ENCODE measurements at regions not wholly inside any gene's neighbourhood (a gene's known extent, or its start where the extent isn't known, plus 50 kb on each side); places are given as distances from the start of the nearest gene placed in this dataset.

- DNase-seq = no peak
- TF ChIP-seq CTCF (IDR thresholded peaks at IDR 0.05) = no peak
- H3K9me3 Mint-ChIP-seq = peaks cover 23% of the 10 kb centered on the region
- H3K27me3 Mint-ChIP-seq (ENCODE audit: low read depth, poor library complexity) = peaks cover 18% of the 10 kb centered on the region
- H3K36me3 Mint-ChIP-seq (ENCODE audit: low read depth) = no peaks in the 10 kb centered on the region
- no peak overlapping the region for H3K27ac Mint-ChIP-seq
- peaks cover 36% of the 10 kb centered on the region for H3K4me1 Mint-ChIP-seq
- no peak overlapping the region for H3K4me3 Mint-ChIP-seq
Measured at GRCh38 chr9:91143642-91144041, 218.1 kb downstream of the AUH start.

- H3K4me3 Mint-ChIP-seq = no peak overlapping the region
- H3K27ac Mint-ChIP-seq = no peak overlapping the region
- H3K36me3 Mint-ChIP-seq (ENCODE audit: low read depth) = no peaks in the 10 kb centered on the region
- H3K27me3 Mint-ChIP-seq (ENCODE audit: low read depth, poor library complexity) = peaks cover 17% of the 10 kb centered on the region
- TF ChIP-seq CTCF (IDR thresholded peaks at IDR 0.05) = no peak
- no peak for DNase-seq
- H3K9me3 Mint-ChIP-seq = peaks cover 30% of the 10 kb centered on the region
- peaks cover 36% of the 10 kb centered on the region for H3K4me1 Mint-ChIP-seq
Measured at GRCh38 chr9:91144769-91145168, 216.9 kb downstream of the AUH start.

- peaks cover 17% of the 10 kb centered on the region for H3K27me3 Mint-ChIP-seq (ENCODE audit: low read depth, poor library complexity)
- peaks cover 36% of the 10 kb centered on the region for H3K9me3 Mint-ChIP-seq
- no peak for DNase-seq
- no peak overlapping the region for H3K4me3 Mint-ChIP-seq
- peaks cover 36% of the 10 kb centered on the region for H3K4me1 Mint-ChIP-seq
- H3K27ac Mint-ChIP-seq = no peak overlapping the region
- no peaks in the 10 kb centered on the region for H3K36me3 Mint-ChIP-seq (ENCODE audit: low read depth)
- no peak for TF ChIP-seq CTCF (IDR thresholded peaks at IDR 0.05)
Measured at GRCh38 chr9:91145496-91145895, 216.2 kb downstream of the AUH start.

DNA sequence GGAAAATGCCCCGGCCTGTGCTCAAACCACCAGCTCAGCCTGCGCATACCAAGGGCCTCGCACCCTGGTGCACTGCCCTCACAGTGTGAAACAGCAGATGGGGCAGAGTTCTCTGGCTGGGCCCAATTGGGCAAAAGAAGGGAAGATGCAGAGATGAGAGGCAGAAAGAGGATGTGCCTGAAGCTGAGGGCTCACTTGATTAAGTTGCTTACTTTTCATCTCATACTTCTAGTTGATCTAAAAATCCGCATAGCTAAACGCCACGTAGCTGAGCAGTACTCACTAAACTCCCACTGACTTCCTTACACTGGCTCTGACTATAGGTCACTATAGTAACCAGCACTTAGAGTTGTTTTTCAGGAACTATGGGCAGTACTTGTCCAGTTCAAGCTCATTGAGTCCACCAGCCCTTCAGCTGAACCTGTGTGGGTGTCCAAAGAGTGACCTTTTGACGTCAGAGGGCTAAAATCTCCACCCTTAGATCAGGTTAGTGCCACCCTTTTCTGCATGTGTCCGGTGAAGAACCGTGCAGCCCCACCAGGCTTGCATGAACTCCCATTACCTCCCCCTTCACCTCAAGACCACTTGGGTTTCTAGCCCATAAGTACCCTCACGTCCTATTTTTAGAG lies 215.2 kb downstream of the AUH start:
- peaks cover 28% of the 10 kb centered on the region for H3K4me1 Mint-ChIP-seq
- peaks cover 46% of the 10 kb centered on the region for H3K9me3 Mint-ChIP-seq
- H3K27ac Mint-ChIP-seq = no peak overlapping the region
- H3K27me3 Mint-ChIP-seq (ENCODE audit: low read depth, poor library complexity) = peaks cover 17% of the 10 kb centered on the region
- no peak for DNase-seq
- no peak for TF ChIP-seq CTCF (IDR thresholded peaks at IDR 0.05)
- no peak overlapping the region for H3K4me3 Mint-ChIP-seq
- H3K36me3 Mint-ChIP-seq (ENCODE audit: low read depth) = no peaks in the 10 kb centered on the region

DNA sequence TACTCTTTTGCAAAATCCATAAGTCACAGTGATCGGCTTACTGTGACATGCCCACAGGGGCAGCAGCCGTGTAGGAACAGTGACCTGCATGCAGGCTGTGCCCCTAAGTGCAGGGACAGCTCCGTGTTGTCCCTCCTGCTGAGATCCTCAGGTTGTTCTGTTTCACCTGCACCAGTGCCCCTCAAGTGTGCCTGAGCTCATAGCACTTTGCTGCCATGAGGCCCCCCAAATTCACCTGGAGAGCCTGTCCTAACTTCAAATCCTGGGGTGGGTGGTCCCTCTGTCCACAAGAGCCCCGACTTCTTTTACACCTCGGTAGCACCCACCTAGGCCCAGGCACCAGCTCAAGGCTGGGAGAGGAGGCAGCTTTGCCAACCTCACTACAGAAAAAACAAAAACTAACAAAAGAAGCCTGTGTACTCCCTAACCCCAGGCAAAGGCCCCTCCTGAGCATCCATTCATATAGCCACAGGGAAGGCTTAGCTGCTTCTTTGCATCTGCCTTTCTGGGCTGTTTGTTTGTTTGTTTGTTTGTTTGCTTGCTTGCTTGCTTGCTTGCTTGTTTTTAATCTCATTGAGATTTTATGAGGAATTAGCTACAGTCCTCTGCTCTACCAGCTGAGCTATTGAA lies 214.5 kb downstream of the AUH start:
- Mint-ChIP-seq H3K4me3 (no peak overlapping the region), H3K36me3 (ENCODE audit: low read depth) (no peaks in the 10 kb centered on the region), H3K4me1 (peaks cover 21% of the 10 kb centered on the region), H3K27ac (no peak overlapping the region), H3K9me3 (peaks cover 51% of the 10 kb centered on the region), H3K27me3 (ENCODE audit: low read depth, poor library complexity) (peaks cover 17% of the 10 kb centered on the region)
- no peak for DNase-seq
- TF ChIP-seq CTCF (IDR thresholded peaks at IDR 0.05) = no peak

DNA sequence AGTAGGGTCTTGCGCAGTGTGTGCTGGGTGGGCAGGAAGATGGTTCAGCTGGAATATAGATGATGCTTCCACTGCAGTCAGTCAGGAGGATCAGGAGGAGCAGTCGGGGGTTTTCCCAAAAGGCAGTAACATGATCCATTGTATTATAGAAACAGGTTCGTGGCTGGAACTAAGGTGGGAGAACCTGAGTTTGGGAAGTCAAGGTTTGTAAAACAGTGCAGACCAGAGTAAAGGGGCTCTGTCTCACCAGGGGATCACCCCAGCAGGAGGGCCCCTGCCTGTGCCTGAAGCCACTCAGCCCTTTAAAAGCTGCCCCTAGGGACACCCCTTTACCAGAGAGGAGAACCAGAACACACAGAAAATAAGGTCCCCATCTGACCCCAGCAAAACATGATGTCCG lies 213.4 kb downstream of the AUH start:
- peaks cover 19% of the 10 kb centered on the region for H3K4me1 Mint-ChIP-seq
- H3K36me3 Mint-ChIP-seq (ENCODE audit: low read depth) = no peaks in the 10 kb centered on the region
- H3K27me3 Mint-ChIP-seq (ENCODE audit: low read depth, poor library complexity) = peaks cover 14% of the 10 kb centered on the region
- no peak for DNase-seq
- H3K27ac Mint-ChIP-seq = no peak overlapping the region
- no peak for TF ChIP-seq CTCF (IDR thresholded peaks at IDR 0.05)
- peaks cover 62% of the 10 kb centered on the region for H3K9me3 Mint-ChIP-seq
- no peak overlapping the region for H3K4me3 Mint-ChIP-seq

Measured in nephron progenitor cell (in vitro differentiated cells).